DOHH2 (cell line): ENCODE measurements at regions not wholly inside any gene's neighbourhood (a gene's known extent, or its start where the extent isn't known, plus 50 kb on each side); places are given as distances from the start of the nearest gene placed in this dataset.

Experiments
- CTCF ChIP-seq: fragments of 200-600 bp; sonication (generic); IDR thresholded peaks from one replicate; pipeline ENCODE4 v1.5.1; 2014; ENCODE audit warnings: antibody characterized with exemption, mild to moderate bottlenecking, low read depth, low read length; ENCODE audit not compliant: poor library complexity, severe bottlenecking
- EZH2phosphoT487 ChIP-seq: fragments of 200-600 bp; sonication (generic); IDR thresholded peaks from 2 replicates; pipeline ENCODE4 v1.6.1; 2017; ENCODE audit warnings: borderline replicate concordance, mild to moderate bottlenecking, antibody characterized with exemption, low read length, moderate library complexity, mixed read lengths

DNA sequence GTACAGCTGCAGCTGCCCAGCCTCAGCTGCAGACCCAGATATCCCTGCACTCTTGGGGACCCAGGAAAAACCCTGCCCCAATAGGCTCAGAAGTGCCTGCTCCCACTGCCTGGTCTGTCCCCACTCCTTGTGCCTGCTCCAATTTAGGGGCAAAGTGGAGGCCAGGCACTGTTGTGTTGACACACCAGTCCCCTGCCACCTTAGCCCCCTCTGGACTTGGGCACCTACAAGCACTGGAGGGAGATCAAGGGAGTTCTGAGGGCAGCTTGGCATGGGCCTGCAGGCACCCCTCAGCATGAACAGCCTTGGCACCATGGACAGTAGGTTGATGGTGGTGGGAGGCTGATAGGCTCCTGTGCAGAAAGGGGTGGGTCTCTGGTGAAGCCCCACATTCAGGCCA, 2020.8 kb upstream of the ADGRL3 start:
- TF ChIP-seq CTCF (no peak), EZH2phosphoT487 (no peak)
